T-helper 17 cell (primary cell): ENCODE measurements at regions not wholly inside any gene's neighbourhood (a gene's known extent, or its start where the extent isn't known, plus 50 kb on each side); places are given as distances from the start of the nearest gene placed in this dataset.
"Not testable (repeated sequence)": the region's sequence is repeated elsewhere in the genome, so short reads cannot be mapped to it uniquely, and the experiment has no call there.

ENCODE experiments used
- ATAC-seq: fragments of 150-1000 bp; cut with Tn5 transposase; 2 replicates; pipeline ENCODE4 v1.10.0; 2021; ENCODE audit warnings: mild to moderate bottlenecking, moderate library complexity
- DNase-seq, 3 donors: peaks; one replicate each; pipeline versions ENCODE4 v3.0.0 to v3.0.0-alpha.2; 2020 to 2021
- H3K9me3 ChIP-seq: one replicate; pipeline ENCODE4 v1.7.0; 2013; ENCODE audit warnings: low read length, mild to moderate bottlenecking; ENCODE audit not compliant: control insufficient read depth, poor library complexity, severe bottlenecking
- H3K27ac Mint-ChIP-seq: one replicate; pipeline ENCODE4 v1.8.0; 2022; ENCODE audit warnings: mild to moderate bottlenecking, moderate library complexity, mixed read lengths
- H3K27me3 Mint-ChIP-seq: one replicate; pipeline ENCODE4 v1.8.0; 2022; ENCODE audit warnings: mixed read lengths
- H3K36me3 Mint-ChIP-seq: one replicate; pipeline ENCODE4 v1.8.0; 2022; ENCODE audit warnings: low read depth, mixed read lengths
- H3K4me1 Mint-ChIP-seq: one replicate; pipeline ENCODE4 v1.8.0; 2022; ENCODE audit warnings: mild to moderate bottlenecking, mixed read lengths
- H3K4me3 Mint-ChIP-seq: one replicate; pipeline ENCODE4 v1.8.0; 2022; ENCODE audit warnings: mild to moderate bottlenecking, moderate library complexity, mixed read lengths

DNA sequence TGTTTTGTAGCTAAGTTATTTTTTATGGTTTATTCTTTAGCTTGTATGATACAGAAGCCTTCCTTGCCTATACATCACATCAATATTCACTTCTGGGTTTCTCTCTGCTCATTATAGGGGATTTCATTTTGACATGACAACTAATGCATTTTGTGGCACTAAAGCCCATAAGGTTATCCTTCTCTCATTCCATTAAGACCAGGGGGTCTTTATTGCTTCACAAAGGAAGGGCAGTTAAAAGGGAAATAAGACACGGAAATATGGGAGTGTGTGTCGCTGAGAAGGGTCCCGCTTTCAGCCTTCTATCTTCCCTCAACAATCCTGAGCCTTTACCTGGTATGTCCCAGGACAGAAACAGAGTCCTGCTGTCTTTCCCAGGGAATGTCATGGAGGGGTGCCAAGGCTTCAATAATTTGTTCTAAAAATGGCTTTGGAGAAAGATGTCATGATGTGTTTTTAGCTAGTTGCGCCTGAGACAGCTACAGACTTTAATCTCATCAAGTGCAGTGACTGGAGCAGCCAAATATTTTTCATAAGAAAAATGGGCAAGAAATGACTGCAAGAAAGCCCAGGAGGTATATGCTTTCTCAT is 1145.4 kb upstream of the TMEM132C start:
- no peaks in the 10 kb centered on the region for H3K9me3 ChIP-seq
- no peak for DNase-seq
- no peak for ATAC-seq
- Mint-ChIP-seq H3K27me3 (peaks cover 29% of the 10 kb centered on the region), H3K4me3 (no peak overlapping the region), H3K36me3 (no peaks in the 10 kb centered on the region), H3K4me1 (peaks cover 2% of the 10 kb centered on the region), H3K27ac (no peak overlapping the region)

DNA sequence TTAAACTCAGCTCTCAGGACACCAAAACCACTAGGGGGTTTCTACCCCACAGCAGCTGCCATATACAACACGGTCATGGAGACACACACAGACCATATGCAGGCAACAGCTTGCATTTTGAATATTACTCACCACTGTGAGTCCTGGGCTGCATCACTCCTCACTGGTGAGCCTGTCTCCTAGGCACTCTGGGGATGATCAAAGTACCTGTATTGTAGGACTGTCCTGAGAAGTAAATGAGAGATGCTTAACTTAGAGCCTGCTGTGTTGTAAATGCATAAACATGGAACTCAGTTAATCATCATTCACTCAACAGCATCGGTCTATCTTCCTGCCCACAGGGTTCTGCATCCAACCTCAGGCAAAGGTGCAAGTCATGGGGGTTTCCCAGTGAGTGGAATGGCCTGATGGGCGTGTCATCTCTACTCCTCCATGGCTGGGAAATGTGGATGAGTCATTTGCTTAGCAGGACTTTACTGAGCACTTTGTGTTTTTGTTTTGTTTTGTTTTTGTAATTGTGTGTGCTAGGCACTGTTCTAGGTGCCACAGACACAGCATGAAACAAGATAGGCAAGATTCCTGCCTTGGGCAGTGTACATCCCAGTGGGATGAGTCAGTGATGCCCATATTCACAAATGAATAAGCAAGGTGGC is 1141.2 kb upstream of the TMEM132C start:
- no peak overlapping the region for H3K4me3 Mint-ChIP-seq
- no peaks in the 10 kb centered on the region for H3K9me3 ChIP-seq
- peak; percentile 32 for ATAC-seq
- H3K4me1 Mint-ChIP-seq, result peaks cover 2% of the 10 kb centered on the region
- DNase-seq, result no peak
- H3K27ac Mint-ChIP-seq, result no peak overlapping the region
- H3K36me3 Mint-ChIP-seq, result peaks cover 2% of the 10 kb centered on the region
- peaks cover 38% of the 10 kb centered on the region for H3K27me3 Mint-ChIP-seq

- H3K9me3 ChIP-seq, result no peaks in the 10 kb centered on the region
- no peak overlapping the region for H3K27ac Mint-ChIP-seq
- H3K27me3 Mint-ChIP-seq, result peaks cover 44% of the 10 kb centered on the region
- DNase-seq (no peak), ATAC-seq (no peak)
- no peak overlapping the region for H3K4me3 Mint-ChIP-seq
- H3K4me1 Mint-ChIP-seq, result peaks cover 2% of the 10 kb centered on the region
- peaks cover 2% of the 10 kb centered on the region for H3K36me3 Mint-ChIP-seq
Measured at GRCh38 chr12:127126260-127126628, 1140.7 kb upstream of the TMEM132C start.

DNA sequence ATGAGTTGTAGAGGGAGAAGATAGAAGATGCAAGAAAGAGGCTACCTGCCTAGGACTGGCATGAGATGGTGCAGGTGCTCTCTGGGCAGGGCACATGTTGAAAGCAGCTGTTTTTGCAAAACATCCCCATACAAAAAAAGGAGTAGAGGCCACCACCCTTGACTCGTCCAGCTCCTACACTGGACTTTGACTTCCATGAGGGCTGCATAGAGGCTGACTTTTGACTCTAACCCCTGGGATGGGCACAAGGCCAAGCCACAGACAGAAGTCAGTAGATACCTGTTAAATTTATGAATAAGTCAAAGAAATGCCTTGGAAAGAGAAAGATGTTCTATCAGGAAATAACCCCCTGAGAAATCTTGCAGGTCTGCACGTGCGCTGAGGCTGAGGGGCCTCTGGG is 1139.1 kb upstream of the TMEM132C start:
- no peak overlapping the region for H3K4me3 Mint-ChIP-seq
- ATAC-seq (no peak), DNase-seq (no peak)
- H3K27me3 Mint-ChIP-seq, result peaks cover 38% of the 10 kb centered on the region
- no peaks in the 10 kb centered on the region for H3K9me3 ChIP-seq
- no peak overlapping the region for H3K27ac Mint-ChIP-seq
- peaks cover 2% of the 10 kb centered on the region for H3K36me3 Mint-ChIP-seq
- H3K4me1 Mint-ChIP-seq, result peaks cover 2% of the 10 kb centered on the region

- peaks cover 38% of the 10 kb centered on the region for H3K27me3 Mint-ChIP-seq
- H3K9me3 ChIP-seq, result no peaks in the 10 kb centered on the region
Measured at GRCh38 chr12:127130506-127131124, 1136.4 kb upstream of the TMEM132C start.

DNA sequence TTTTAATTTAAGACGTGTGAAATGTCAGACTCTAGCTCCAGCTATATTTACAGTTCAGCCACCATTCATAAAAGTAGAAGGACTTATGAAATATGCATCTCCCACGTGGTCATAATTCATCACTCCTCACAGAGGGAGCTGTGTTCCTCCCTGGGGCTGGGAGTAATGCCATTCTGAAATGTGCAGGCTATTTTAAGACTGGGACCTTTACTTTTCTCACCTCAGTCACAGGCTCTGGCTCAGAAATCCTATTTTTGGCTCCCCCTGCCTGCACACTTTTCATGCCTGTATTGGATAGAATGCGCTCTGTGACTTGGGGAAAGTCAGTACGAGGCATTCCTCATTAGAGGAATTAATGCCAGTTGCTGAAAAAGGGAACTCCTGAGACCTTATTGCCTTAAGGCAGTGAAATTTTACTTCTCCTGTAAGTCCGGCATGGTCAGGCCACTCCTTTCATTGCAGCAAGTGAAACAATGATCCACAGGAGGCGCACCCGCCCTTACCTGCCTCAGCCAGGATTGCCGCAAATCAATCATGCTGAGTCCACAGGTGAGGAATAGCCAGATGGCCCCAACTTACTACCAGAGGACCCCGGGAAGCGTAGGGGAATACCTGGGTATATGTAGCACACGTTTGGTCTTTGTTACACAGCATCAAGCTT is 1133.2 kb upstream of the TMEM132C start:
- no peak for DNase-seq
- no peaks in the 10 kb centered on the region for H3K9me3 ChIP-seq
- no peak for ATAC-seq
- Mint-ChIP-seq H3K4me1 (no peaks in the 10 kb centered on the region), H3K36me3 (no peaks in the 10 kb centered on the region), H3K27ac (no peak overlapping the region), H3K4me3 (no peak overlapping the region), H3K27me3 (peaks cover 20% of the 10 kb centered on the region)

More at GRCh38 chr12:127130506-127131124, 1136.4 kb upstream of the TMEM132C start:
- Mint-ChIP-seq H3K4me1 (peaks cover 2% of the 10 kb centered on the region), H3K36me3 (peaks cover 2% of the 10 kb centered on the region), H3K4me3 (no peak overlapping the region), H3K27ac (no peak overlapping the region)
- ATAC-seq, result no peak
- DNase-seq, result no peak

DNA sequence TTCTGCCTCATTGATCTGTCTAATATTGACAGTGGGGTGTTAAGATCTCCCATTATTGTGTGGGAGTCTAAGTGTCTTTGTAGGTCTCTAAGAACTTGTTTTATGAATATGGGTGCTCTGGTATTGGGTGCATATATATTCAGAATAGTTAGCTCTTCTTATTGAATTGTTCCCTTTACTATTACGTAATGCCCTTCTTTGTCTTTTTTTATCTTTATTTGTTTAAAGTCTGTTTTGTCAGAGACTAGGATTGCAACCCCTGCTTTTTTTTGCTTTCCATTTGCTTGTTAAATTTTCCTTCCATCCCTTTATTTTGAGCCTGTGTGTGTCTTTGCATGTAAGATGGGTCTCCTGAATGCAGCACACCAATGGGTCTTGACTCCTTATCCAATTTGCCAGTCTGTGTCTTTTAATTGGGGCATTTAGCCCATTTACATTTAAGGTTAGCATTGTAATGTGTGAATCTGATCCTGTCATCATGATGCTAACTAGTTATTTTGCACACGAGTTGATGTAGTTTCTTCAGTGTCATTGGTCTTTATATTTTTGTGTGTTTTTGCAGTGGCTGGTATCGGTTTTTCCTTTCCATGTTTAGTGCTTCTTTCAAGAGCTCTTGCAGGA is 1126.0 kb upstream of the TMEM132C start:
- ATAC-seq, H3K4me3 Mint-ChIP-seq, H3K27me3 Mint-ChIP-seq, DNase-seq, H3K9me3 ChIP-seq, H3K36me3 Mint-ChIP-seq, H3K4me1 Mint-ChIP-seq, H3K27ac Mint-ChIP-seq: not testable (repeated sequence)

GRCh38 chr12:127143020-127143419 is 1124.0 kb upstream of the TMEM132C start:
- Mint-ChIP-seq H3K4me3 (no peak overlapping the region), H3K27me3 (peaks cover 11% of the 10 kb centered on the region), H3K27ac (no peak overlapping the region), H3K4me1 (peaks cover 7% of the 10 kb centered on the region), H3K36me3 (no peaks in the 10 kb centered on the region)
- DNase-seq (no peak), ATAC-seq (no peak)
- no peaks in the 10 kb centered on the region for H3K9me3 ChIP-seq

DNA sequence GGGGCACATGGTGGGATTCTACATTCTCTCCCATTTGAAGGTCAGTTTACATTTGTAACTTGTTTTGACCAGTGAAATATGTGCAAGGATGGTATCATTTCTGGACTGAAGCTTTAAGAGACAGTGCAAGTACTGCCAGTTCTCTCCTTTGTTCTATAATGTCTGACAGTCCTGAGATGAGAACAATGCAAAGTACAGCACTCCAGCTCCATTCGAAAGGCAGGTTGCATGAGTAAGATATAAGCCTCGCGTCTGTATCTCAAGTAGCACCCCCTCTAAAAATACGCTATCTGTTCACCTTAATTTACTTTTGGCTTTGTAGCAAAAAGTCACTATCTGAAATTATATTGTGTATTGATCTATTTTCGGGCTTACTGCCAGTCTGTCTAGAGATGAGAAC is 1122.2 kb upstream of the TMEM132C start:
- ATAC-seq, result no peak
- Mint-ChIP-seq H3K27ac (no peak overlapping the region), H3K27me3 (peaks cover 6% of the 10 kb centered on the region), H3K4me3 (no peak overlapping the region), H3K36me3 (no peaks in the 10 kb centered on the region), H3K4me1 (peaks cover 7% of the 10 kb centered on the region)
- no peaks in the 10 kb centered on the region for H3K9me3 ChIP-seq
- no peak for DNase-seq

GRCh38 chr12:127145241-127145928 is 1121.6 kb upstream of the TMEM132C start:
- H3K36me3 Mint-ChIP-seq, result no peaks in the 10 kb centered on the region
- H3K27me3 Mint-ChIP-seq, result peaks cover 6% of the 10 kb centered on the region
- H3K4me3 Mint-ChIP-seq, result peak overlapping the region; percentile 81
- H3K4me1 Mint-ChIP-seq, result peaks cover 7% of the 10 kb centered on the region
- no peaks in the 10 kb centered on the region for H3K9me3 ChIP-seq
- H3K27ac Mint-ChIP-seq, result peak overlapping the region; percentile 8
- DNase-seq, result no peak
- no peak for ATAC-seq

GRCh38 chr12:127145929-127146789 is 1120.8 kb upstream of the TMEM132C start:
- ATAC-seq, result peak; percentile 84
- peak overlapping the region; percentile 8 for H3K27ac Mint-ChIP-seq
- H3K27me3 Mint-ChIP-seq, result peaks cover 6% of the 10 kb centered on the region
- peak in 2 of 3 donors; percentile 23 to 36 for DNase-seq
- H3K9me3 ChIP-seq, result no peaks in the 10 kb centered on the region
- no peaks in the 10 kb centered on the region for H3K36me3 Mint-ChIP-seq
- peaks cover 7% of the 10 kb centered on the region for H3K4me1 Mint-ChIP-seq
- peak overlapping the region; percentile 81 for H3K4me3 Mint-ChIP-seq
